Adrenal gland (tissue), 9 donors: ENCODE measurements at regions not wholly inside any gene's neighbourhood (a gene's known extent, or its start where the extent isn't known, plus 50 kb on each side); places are given as distances from the start of the nearest gene placed in this dataset.

ENCODE experiments used
- DNase-seq, 7 donors: peaks; one replicate each; pipeline ENCODE4 v3.0.0-alpha.2; 2019 to 2020
- H3K27ac ChIP-seq, 5 donors: fragments of 200-600 bp; sonication (generic) in 4 of 5; 1 replicate in 3 of 5; 2 replicates in 2 of 5; pipeline versions ENCODE4 v1.5.1 to v1.8.0; 2016 to 2020; ENCODE audit warnings: mild to moderate bottlenecking in 1 of 5
- H3K27me3 ChIP-seq: fragments of 200-600 bp; 2 replicates; pipeline ENCODE4 v1.8.0; 2021
- H3K36me3 ChIP-seq, 2 donors: fragments of 200-600 bp; replicated peaks in 1 of 2; 1 replicate in 1 of 2; 2 replicates in 1 of 2; pipeline versions ENCODE4 v1.5.1 to v1.8.0; 2018 to 2022
- H3K4me1 ChIP-seq, 2 donors: fragments of 200-600 bp; replicated peaks in 1 of 2; 1 replicate in 1 of 2; 2 replicates in 1 of 2; pipeline versions ENCODE4 v1.5.1 to v1.8.0; 2018 to 2021
- H3K4me3 ChIP-seq, 4 donors: fragments of 200-600 bp; sonication (generic) in 3 of 4; one replicate each; pipeline ENCODE4 v1.5.1; 2016 to 2018
- H3K9me3 ChIP-seq, 3 donors: fragments of 200-600 bp; sonication (generic) in 1 of 3; replicated peaks in 1 of 3; 1 replicate in 2 of 3; 2 replicates in 1 of 3; pipeline versions ENCODE4 v1.5.1 to v1.8.0; 2016 to 2021
- CTCF ChIP-seq, 6 experiments: fragments of 450-650 bp in 4 of 6; fragments of 200-600 bp in 2 of 6; sonication (generic) in 1 of 6; IDR thresholded peaks; 1 replicate in 5 of 6; 2 replicates in 1 of 6; pipeline versions ENCODE4 v1.5.1 to v1.8.0; 2016 to 2021; ENCODE audit warnings: antibody characterized with exemption in 6 of 6, mild to moderate bottlenecking in 2 of 6, moderate library complexity in 1 of 6
- POLR2A ChIP-seq, 2 donors: fragments of 450-650 bp; IDR thresholded peaks; one replicate each; pipeline ENCODE4 v1.6.1; 2017; ENCODE audit warnings: antibody characterized with exemption in 2 of 2, mild to moderate bottlenecking in 2 of 2, moderate library complexity in 1 of 2
- WGBS, 4 donors: extraction: QIAGEN DNeasy Blood & Tissue Kit in 2 of 4; methylation state at CpG; one replicate each; pipeline versions ENCODE4 v1.1.5 to v1.1.7; 2013 to 2017; 5-methylcytosine and 5-hydroxymethylcytosine counted together
- intact Hi-C, 2 donors: fragments of 100-400 bp; cut with DNase I; formaldehyde crosslinking; loops; one replicate each; pipeline versions ENCODE4 v1.14.1 to v1.15.0; 2022 to 2023
- donor health status: healthy with polysubstance abuse.
- donor health status: Bipolar disorder and iron deficiency.
- donor health status: DM: yes; HTN: yes; CAD: no.
- donor health status: DM: no; HTN: no; CAD: no.
- donor health status: DM: no; HTN: no; CAD: no.

- TF ChIP-seq POLR2A (IDR thresholded peaks at IDR 0.05) (no peak), CTCF (IDR thresholded peaks at IDR 0.05) (no peak)
- Histone ChIP-seq H3K4me1 (no peaks in the 10 kb centered on the region), H3K27ac (no peak overlapping the region), H3K36me3 (no peaks in the 10 kb centered on the region), H3K9me3 (no peaks in the 10 kb centered on the region), H3K4me3 (no peak overlapping the region), H3K27me3 (no peaks in the 10 kb centered on the region)
- DNase-seq = no peak
- 80 to 92% (median 85%) methylated on average over 12 of the region's 12 CpGs for WGBS, 4 donors
- intact Hi-C loops = loop anchor here in 1 of 2 donors (10.0 kb wide), 1 partner anchor 272 kb away; no protein-coding TSS in a partner anchor
Measured at GRCh38 chr6:168886964-168887363, 366.7 kb downstream of the THBS2 start.

GRCh38 chr6:168885751-168886742, 367.6 kb downstream of the THBS2 start:
- no peaks in the 10 kb centered on the region for H3K4me1 ChIP-seq
- no peak overlapping the region for H3K27ac ChIP-seq
- no peaks in the 10 kb centered on the region for H3K9me3 ChIP-seq
- no peak overlapping the region for H3K4me3 ChIP-seq
- H3K27me3 ChIP-seq = no peaks in the 10 kb centered on the region
- intact Hi-C loops = loop anchor here in 1 of 2 donors (10.0 kb wide), 1 partner anchor 271 kb away; no protein-coding TSS in a partner anchor
- no peaks in the 10 kb centered on the region for H3K36me3 ChIP-seq
- 81 to 84% (median 83%) methylated on average over 41 to 51 of the region's 51 CpGs for whole genome bisulfite sequencing, 4 donors
- DNase-seq = no peak
- TF ChIP-seq POLR2A (IDR thresholded peaks at IDR 0.05) = no peak
- TF ChIP-seq CTCF (IDR thresholded peaks at IDR 0.05) = no peak

GRCh38 chr6:168885196-168885595, 368.4 kb downstream of the THBS2 start:
- Histone ChIP-seq H3K4me3 (no peak overlapping the region), H3K9me3 (no peaks in the 10 kb centered on the region), H3K4me1 (no peaks in the 10 kb centered on the region), H3K36me3 (no peaks in the 10 kb centered on the region), H3K27me3 (no peaks in the 10 kb centered on the region), H3K27ac (no peak overlapping the region)
- intact Hi-C loops = loop anchor here in 1 of 2 donors (10.0 kb wide), 1 partner anchor 270 kb away; no protein-coding TSS in a partner anchor
- DNase-seq = no peak
- 71 to 78% (median 76%) methylated on average over 9 of the region's 9 CpGs for WGBS, 4 donors
- no peak for TF ChIP-seq CTCF (IDR thresholded peaks at IDR 0.05)
- no peak for TF ChIP-seq POLR2A (IDR thresholded peaks at IDR 0.05)

- H3K27ac ChIP-seq = no peak overlapping the region
- DNase-seq = peak; percentile 39 to 70 (median 61)
- no peaks in the 10 kb centered on the region for H3K27me3 ChIP-seq
- TF ChIP-seq POLR2A (IDR thresholded peaks at IDR 0.05) = no peak
- peak; percentile 62 to 90 (median 78) for TF ChIP-seq CTCF (IDR thresholded peaks at IDR 0.05)
- no peaks in the 10 kb centered on the region for H3K36me3 ChIP-seq
- H3K4me1 ChIP-seq = no peaks in the 10 kb centered on the region
- no peaks in the 10 kb centered on the region for H3K9me3 ChIP-seq
- WGBS, 4 donors = 16 to 44% (median 21%) methylated on average over 11 to 37 of the region's 37 CpGs
- intact Hi-C loops = loop anchor here (1.0 to 10.0 kb wide), 3 partner anchors 270 to 514 kb away; no protein-coding TSS in a partner anchor
- peak overlapping the region in 1 of 4 donors; percentile 40 for H3K4me3 ChIP-seq
Measured at GRCh38 chr6:168884646-168885086, 369.0 kb downstream of the THBS2 start.
